ENCODE measurements at regions not wholly inside any gene's neighbourhood (a gene's known extent, or its start where the extent isn't known, plus 50 kb on each side); places are given as distances from the start of the nearest gene placed in this dataset.
"Not testable (repeated sequence)": the region's sequence is repeated elsewhere in the genome, so short reads cannot be mapped to it uniquely, and the experiment has no call there.

DNA sequence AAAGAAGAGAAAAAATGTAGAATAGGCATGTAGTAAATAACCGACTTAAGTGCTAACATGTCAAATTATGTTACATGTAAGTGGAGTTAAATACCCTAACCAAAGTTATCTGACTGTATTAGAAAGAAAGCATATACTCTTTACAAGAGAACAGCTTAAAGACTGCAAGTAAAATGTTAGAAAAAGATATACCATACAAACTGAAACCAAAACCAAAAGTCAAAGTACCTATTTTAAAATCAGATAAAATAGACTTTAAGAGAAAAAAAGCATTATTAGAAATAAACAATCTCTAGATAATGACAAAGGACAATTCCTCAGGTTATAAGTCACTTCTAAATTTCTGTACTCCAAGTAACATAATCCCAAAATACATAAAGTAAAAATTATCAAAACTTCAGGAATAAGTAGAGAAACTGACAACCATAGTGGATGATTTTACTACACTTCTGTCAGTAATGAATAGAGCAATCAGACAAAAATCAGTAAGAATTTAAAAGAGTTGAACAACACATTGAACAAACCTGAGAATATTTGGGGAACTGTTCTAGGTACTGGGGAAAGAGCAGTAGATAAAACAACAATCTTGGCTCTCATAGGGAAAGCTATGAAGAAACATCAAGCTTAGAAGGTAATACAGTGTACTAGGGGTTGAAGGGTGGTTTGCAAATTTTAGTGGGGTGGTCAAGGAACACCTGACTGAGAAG lies 127.3 kb downstream of the TBX19 start:
- Histone ChIP-seq H3K36me3 (no peaks in the 10 kb centered on the region), H3K4me1 (no peaks in the 10 kb centered on the region), H3K9me3 (no peaks in the 10 kb centered on the region), H3K4me3 (no peak overlapping the region), H3K27me3 (no peaks in the 10 kb centered on the region), H3K27ac (no peak overlapping the region)
- no peak for DNase-seq
- WGBS, 5 donors: 64 to 88% (median 77%) methylated on average over 1 of the region's 1 CpG
- no peak for TF ChIP-seq POLR2A (IDR thresholded peaks at IDR 0.05)
- TF ChIP-seq, protein P1, sequence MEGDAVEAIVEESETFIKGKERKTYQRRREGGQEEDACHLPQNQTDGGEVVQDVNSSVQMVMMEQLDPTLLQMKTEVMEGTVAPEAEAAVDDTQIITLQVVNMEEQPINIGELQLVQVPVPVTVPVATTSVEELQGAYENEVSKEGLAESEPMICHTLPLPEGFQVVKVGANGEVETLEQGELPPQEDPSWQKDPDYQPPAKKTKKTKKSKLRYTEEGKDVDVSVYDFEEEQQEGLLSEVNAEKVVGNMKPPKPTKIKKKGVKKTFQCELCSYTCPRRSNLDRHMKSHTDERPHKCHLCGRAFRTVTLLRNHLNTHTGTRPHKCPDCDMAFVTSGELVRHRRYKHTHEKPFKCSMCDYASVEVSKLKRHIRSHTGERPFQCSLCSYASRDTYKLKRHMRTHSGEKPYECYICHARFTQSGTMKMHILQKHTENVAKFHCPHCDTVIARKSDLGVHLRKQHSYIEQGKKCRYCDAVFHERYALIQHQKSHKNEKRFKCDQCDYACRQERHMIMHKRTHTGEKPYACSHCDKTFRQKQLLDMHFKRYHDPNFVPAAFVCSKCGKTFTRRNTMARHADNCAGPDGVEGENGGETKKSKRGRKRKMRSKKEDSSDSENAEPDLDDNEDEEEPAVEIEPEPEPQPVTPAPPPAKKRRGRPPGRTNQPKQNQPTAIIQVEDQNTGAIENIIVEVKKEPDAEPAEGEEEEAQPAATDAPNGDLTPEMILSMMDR (IDR thresholded peaks at IDR 0.05): no peak
- TF ChIP-seq EP300 (IDR thresholded peaks at IDR 0.05): no peak
- TF ChIP-seq POLR2AphosphoS5 (IDR thresholded peaks at IDR 0.05): no peak
- intact Hi-C loops (cut with DNase I; ENCODE audit: low total_unique reads): no loop called here

DNA sequence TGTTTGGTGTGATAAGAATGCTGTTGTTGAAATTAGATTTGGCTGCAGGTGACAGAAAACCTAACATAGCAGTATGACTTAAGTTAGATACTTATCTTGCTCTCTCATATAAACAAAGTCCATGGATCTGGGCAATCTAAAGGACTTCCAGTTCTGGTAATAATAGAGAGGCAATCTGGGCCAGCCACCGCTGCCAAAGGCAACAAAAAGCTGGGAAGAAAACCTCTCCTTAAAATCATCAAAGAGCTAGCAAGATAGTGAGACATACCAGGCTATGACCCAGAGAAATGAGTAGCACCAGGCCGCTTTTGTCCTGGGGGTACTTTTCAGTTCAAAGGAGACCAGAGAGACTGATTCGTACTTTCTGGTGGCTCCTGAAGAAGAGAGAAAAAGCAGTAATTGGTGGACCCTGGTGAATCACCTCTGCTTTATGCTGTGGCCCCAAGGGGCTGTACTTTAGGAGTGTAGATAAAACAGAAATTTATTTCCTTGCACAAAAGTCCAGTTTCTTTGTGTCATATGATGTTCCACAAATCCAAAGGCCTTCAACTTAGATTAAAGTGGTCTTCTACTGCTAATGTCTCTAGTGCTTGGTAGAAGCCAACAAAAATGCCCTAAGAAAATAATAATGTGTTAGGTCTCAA lies 125.4 kb downstream of the TBX19 start:
- no peaks in the 10 kb centered on the region for H3K4me1 ChIP-seq
- peak in 1 of 2 donors; percentile 36 for DNase-seq
- no peaks in the 10 kb centered on the region for H3K36me3 ChIP-seq
- peak overlapping the region in 1 of 5 donors; percentile 18 for H3K27ac ChIP-seq
- 38 to 67% (median 54%) methylated on average over 3 of the region's 3 CpGs for WGBS, 5 donors
- H3K9me3 ChIP-seq: no peaks in the 10 kb centered on the region
- TF ChIP-seq EP300 (IDR thresholded peaks at IDR 0.05) (no peak), POLR2A (IDR thresholded peaks at IDR 0.05) (no peak), POLR2AphosphoS5 (IDR thresholded peaks at IDR 0.05) (no peak)
- TF ChIP-seq, protein P1 (IDR thresholded peaks at IDR 0.05): no peak
- intact Hi-C loops (cut with DNase I; ENCODE audit: low total_unique reads): no loop called here
- H3K4me3 ChIP-seq: no peak overlapping the region
- no peaks in the 10 kb centered on the region for H3K27me3 ChIP-seq

DNA sequence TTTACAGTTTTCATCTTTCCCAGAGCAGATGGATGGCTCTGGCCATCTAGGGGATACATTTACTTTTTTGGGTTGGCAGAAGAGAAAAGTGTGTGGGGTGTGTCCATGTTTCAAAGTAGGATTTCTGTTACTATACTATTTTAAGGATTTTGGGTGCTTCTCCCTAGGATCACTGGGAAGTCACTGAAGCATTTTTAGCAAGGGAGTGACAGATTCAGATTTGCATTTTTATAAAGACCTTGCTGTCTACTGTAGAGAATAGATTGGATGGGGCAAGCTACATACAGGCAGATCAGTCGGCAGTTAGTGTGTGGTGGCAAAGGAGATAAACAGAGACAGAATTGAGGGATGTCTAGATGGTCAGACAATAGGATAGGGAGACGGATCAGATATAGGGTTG lies 122.5 kb downstream of the TBX19 start:
- intact Hi-C loops (cut with DNase I; ENCODE audit: low total_unique reads): no loop called here
- WGBS, 5 donors: 90 to 96% (median 91%) methylated on average over 2 of the region's 2 CpGs
- Histone ChIP-seq H3K27ac (no peak overlapping the region), H3K4me3 (no peak overlapping the region), H3K27me3 (no peaks in the 10 kb centered on the region), H3K9me3 (no peaks in the 10 kb centered on the region), H3K4me1 (peaks cover 0 to 4% (median 0%) of the 10 kb centered on the region in 4 donors), H3K36me3 (no peaks in the 10 kb centered on the region)
- TF ChIP-seq EP300 (IDR thresholded peaks at IDR 0.05): no peak
- no peak for TF ChIP-seq POLR2A (IDR thresholded peaks at IDR 0.05)
- no peak for TF ChIP-seq POLR2AphosphoS5 (IDR thresholded peaks at IDR 0.05)
- TF ChIP-seq, protein P1 (IDR thresholded peaks at IDR 0.05): no peak
- no peak for DNase-seq

DNA sequence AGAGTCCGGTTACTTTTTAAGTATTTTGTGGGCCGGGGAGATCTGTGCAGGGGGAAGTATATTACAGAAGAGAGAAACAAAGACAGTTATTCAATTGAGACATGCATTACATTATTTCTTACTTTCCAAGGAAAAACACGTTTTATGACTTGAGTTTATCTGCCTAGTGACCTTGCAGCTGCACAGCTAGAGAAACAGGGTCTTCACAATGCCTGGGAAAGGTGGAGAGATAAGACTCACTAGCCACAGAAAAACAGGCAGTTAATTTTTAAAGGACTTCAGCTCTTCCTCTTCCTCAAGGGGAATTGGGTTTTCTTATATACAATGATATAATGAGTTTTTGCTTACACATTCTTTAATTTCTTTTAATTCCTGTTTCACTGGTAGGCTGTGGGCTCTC lies 121.8 kb downstream of the TBX19 start:
- DNase-seq; H3K9me3 ChIP-seq; intact Hi-C loops (cut with DNase I; ENCODE audit: low total_unique reads); H3K27ac ChIP-seq; H3K4me3 ChIP-seq; H3K36me3 ChIP-seq; H3K4me1 ChIP-seq; H3K27me3 ChIP-seq: not testable (repeated sequence)
- 39 to 59% (median 48%) methylated on average over 3 of the region's 3 CpGs for WGBS, 5 donors

DNA sequence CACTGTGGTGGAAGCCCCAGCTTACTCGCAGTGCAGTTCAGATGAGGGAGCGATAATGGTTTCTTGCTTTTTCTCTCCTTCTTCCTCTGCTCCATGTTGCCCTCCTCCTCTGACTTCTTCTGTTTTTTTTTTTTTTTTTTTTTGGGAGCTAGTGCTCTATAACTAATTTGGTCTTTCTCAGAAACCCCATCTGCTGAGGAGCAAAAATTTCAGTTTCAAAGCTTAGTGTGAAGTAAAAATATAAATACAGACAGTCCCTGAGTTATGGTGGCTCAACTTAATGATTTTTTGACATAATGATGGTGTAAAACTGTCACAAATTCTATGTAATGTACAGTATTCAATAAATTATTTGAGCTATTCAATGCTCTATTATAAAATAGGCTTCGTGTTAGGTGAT lies 120.7 kb downstream of the TBX19 start:
- TF ChIP-seq POLR2A (IDR thresholded peaks at IDR 0.05): no peak
- TF ChIP-seq, protein P1 (IDR thresholded peaks at IDR 0.05): no peak
- TF ChIP-seq EP300 (IDR thresholded peaks at IDR 0.05): no peak
- TF ChIP-seq POLR2AphosphoS5 (IDR thresholded peaks at IDR 0.05): no peak
- H3K9me3 ChIP-seq: no peaks in the 10 kb centered on the region
- H3K4me3 ChIP-seq: no peak overlapping the region
- H3K27me3 ChIP-seq: no peaks in the 10 kb centered on the region
- no peak for DNase-seq
- intact Hi-C loops (cut with DNase I; ENCODE audit: low total_unique reads): no loop called here
- peaks cover 0 to 4% (median 0%) of the 10 kb centered on the region in 4 donors for H3K4me1 ChIP-seq
- WGBS, 5 donors: 95 to 97% (median 96%) methylated on average over 3 of the region's 3 CpGs
- H3K36me3 ChIP-seq: no peaks in the 10 kb centered on the region
- H3K27ac ChIP-seq: no peak overlapping the region
